Erythroblast (primary cell): ENCODE measurements at regions not wholly inside any gene's neighbourhood (a gene's known extent, or its start where the extent isn't known, plus 50 kb on each side); places are given as distances from the start of the nearest gene placed in this dataset.
"Not testable (repeated sequence)": the region's sequence is repeated elsewhere in the genome, so short reads cannot be mapped to it uniquely, and the experiment has no call there.

ENCODE experiments used
- DNase-seq, 2 experiments: peaks; one replicate each; lab custom pipeline; 2025; lab: John Stamatoyannopoulos, UW
- GATA1 ChIP-seq: IDR thresholded peaks from 2 replicates; pipeline ENCODE4 v1.6.1; 2011; ENCODE audit warnings: low read depth, mild to moderate bottlenecking, control low read depth, low read length, moderate library complexity
- POLR2A ChIP-seq: IDR thresholded peaks from 2 replicates; pipeline ENCODE4 v1.6.1; 2011; ENCODE audit warnings: mild to moderate bottlenecking, low read length

GRCh38 chr4:148903388-148903787, 461.2 kb upstream of the NR3C2 start:
- no peak for TF ChIP-seq GATA1
- no peak for TF ChIP-seq POLR2A
- DNase-seq = no peak

DNA sequence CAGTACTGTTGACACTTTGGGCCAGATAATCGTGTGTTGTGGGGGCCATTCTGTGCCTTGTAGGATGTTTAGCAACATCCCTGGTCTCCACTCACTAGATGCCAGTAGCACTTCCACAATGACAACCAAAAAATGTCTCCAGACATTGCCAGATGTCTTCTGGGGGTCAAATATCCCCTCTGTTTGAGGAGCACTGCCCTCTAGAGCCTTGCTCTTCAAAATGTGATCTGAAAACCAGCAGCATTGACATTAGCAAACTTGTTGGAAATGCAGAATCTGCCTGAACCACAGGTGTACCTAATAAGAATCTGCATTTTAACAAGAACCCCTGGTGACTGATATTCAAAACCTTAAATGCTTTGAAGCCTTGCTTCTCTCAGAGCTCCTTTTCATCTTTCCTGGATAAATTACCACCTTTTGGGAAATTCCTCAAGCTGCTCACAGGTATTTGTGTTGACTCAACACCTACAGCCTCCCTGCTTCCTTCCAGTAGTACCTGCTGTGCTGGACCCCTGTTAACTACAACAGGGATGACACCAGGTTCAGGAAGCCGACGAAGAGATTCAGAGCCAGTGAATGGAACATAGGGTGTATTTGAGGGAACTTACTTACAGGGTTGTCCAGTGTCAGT, 459.0 kb upstream of the NR3C2 start:
- TF ChIP-seq GATA1 (no peak), POLR2A (no peak)
- no peak for DNase-seq

- DNase-seq = not testable (repeated sequence)
Observed at GRCh38 chr4:148898139-148898538, 455.9 kb upstream of the NR3C2 start.

- DNase-seq = no peak
- TF ChIP-seq GATA1 (no peak), POLR2A (no peak)
Observed at GRCh38 chr4:148893095-148893494, 450.9 kb upstream of the NR3C2 start.

DNA sequence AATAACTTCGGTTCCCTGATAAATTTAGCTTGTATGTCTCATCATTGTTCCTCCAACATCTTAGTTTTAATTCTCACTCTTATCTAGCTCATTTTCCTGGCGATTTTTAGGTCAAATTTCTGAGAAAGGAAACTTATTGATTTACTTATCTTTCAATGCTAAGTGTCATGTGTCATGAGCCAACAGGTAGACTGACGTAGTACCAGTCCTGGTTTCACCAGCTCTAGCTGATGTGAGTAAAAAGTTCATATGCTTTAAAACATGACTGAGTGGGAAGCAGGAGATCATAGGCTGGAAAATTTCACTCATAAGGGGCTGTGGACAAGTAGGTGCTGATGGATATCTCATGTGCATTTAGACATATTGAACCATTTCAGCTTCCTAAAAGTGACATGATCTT, 441.7 kb upstream of the NR3C2 start:
- no peak for DNase-seq
- TF ChIP-seq GATA1 (no peak), POLR2A (no peak)

GRCh38 chr4:148883435-148883834, 441.2 kb upstream of the NR3C2 start:
- no peak for TF ChIP-seq GATA1
- TF ChIP-seq POLR2A = no peak
- DNase-seq = no peak

DNA sequence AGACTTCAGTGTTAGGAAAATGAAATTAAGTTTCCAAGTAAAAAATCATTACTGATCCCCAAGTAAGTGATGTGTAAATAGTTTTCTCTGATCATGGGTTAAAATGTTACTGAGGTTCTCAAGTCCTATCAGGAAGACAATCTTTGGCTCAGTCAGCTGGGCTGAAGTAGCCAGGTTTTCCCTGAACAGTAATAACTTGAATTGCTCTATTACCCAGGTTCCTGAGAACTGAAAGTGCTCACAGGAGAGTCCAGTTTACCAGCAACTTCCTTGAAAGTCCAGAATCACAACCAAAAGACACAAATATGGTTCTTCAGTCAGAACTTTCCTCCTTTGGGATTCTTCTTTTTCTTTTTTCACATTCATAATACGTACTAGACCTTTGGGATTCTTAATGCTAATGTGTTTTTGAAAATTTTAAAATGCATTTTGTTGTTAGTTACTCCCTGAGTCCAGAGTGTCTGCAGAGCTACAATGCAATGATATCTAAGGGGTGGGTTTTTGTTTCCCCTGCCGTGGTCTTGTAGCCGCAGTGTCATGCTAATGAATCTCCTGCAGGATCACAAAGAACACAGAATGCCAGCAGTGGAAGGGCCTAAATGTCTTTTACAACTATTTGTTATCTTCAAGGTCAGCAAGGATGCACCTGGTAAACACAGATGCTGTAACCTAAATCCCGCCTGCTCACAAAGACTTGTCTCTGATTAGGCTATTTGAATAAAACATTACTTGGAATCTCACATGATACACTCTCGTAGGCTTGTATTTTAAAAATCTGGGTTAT, 439.8 kb upstream of the NR3C2 start:
- TF ChIP-seq GATA1 (no peak), POLR2A (no peak)
- no peak for DNase-seq

- TF ChIP-seq GATA1 = no peak
- TF ChIP-seq POLR2A = no peak
Observed at GRCh38 chr4:148874331-148874730, 432.1 kb upstream of the NR3C2 start.

GRCh38 chr4:148868191-148868590, 426.0 kb upstream of the NR3C2 start:
- TF ChIP-seq POLR2A (no peak), GATA1 (no peak)
- no peak for DNase-seq

More at GRCh38 chr4:148874331-148874730, 432.1 kb upstream of the NR3C2 start:
- DNase-seq = no peak

DNA sequence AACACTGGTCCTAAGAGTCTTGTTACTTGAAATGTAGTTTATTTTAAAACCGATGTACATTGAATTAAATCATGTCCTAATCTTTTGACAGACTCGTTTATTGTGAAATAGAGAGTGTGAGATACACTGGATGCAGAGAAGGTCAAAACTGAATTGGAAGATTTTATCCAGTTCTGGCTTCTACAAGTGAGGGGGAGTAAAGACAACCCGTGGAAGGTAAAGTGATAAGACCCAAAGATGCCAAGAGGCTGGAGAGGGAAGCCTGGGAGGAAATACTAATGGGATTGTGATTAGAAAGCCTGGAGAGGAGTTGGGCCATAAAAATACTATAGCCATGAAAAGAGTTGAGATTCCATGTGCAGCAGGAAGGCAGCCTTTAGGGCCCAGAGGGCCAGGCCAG, 424.5 kb upstream of the NR3C2 start:
- no peak for TF ChIP-seq GATA1
- no peak for TF ChIP-seq POLR2A
- DNase-seq = no peak

- DNase-seq = no peak
- TF ChIP-seq GATA1 (no peak), POLR2A (no peak)
Observed at GRCh38 chr4:148857973-148858534, 415.8 kb upstream of the NR3C2 start.

DNA sequence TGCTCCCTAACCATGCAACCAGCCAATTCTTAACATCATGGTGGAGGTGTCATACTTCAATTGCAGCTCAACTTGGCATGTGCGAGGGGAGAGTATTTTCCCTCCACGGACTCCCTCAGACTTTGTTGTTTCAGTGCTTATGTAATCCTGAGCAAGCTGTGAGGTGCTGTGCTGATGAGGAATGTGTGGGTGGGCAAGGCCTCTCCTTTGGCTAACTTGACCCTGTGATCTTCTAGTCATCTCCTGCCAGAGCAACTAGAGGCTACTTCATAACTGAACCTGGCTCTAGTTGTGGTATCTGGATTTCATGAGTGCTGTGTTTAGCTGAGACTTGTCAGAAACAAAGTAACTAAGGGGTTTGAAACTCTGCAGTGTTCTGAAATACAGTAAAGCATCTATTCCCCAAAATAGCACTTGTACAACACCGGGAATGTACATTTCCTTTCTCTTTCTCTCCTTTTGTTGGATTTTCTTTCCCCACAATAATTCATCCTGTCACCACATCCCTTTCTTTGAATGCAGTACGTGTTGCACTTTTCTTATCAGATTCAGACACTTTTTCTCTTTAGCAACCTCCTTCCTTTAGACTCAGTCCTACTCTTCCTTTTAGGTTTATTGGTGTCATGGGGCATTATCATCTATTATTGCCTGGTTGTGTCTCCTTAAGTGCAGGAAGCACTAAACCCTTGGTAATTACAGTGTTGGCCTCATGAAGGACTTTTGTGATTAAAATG, 415.2 kb upstream of the NR3C2 start:
- no peak for DNase-seq
- TF ChIP-seq GATA1 (no peak), POLR2A (no peak)

DNA sequence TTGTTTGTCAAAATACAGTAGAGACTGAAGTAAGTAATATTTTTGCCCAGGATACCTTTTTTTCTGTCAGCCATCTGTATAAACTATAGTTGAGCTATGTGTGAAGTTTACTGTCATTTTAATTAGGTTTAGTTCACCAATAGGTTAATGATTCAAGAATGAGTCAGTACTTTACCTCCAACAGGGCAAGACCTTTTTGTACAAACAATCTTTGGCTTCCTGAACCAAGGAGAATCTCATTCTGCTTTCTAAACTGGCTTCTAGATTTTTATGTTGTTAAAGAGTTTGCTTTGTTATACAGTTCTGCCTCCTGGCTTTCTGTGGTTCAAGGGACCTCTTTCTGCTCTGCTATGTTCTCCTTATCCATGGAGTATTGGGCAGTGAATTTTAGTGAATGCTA, 412.0 kb upstream of the NR3C2 start:
- no peak for TF ChIP-seq GATA1
- no peak for TF ChIP-seq POLR2A
- DNase-seq = no peak

GRCh38 chr4:148852092-148852699, 410.0 kb upstream of the NR3C2 start:
- no peak for DNase-seq
- TF ChIP-seq POLR2A = no peak
- no peak for TF ChIP-seq GATA1
